IPS-NIHi7 (cell line): ENCODE measurements at regions not wholly inside any gene's neighbourhood (a gene's known extent, or its start where the extent isn't known, plus 50 kb on each side); places are given as distances from the start of the nearest gene placed in this dataset.

Experiments
- DNase-seq: peaks from one replicate; pipeline ENCODE4 v3.0.0; 2012; ENCODE audit warnings: mixed read lengths; ENCODE audit errors: extremely low spot score

GRCh38 chr9:124179196-124180071 is 78.3 kb upstream of the NEK6 start:
- no peak for DNase-seq

GRCh38 chr9:124180557-124180956 is 77.2 kb upstream of the NEK6 start:
- DNase-seq: no peak

GRCh38 chr9:124182741-124183140 is 75.0 kb upstream of the NEK6 start:
- no peak for DNase-seq

GRCh38 chr9:124183772-124184171 is 74.0 kb upstream of the NEK6 start:
- DNase-seq: no peak

GRCh38 chr9:124185413-124185812 is 72.3 kb upstream of the NEK6 start:
- DNase-seq: no peak

- no peak for DNase-seq
These were observed 70.4 kb upstream of the NEK6 start for GRCh38 chr9:124187311-124187710.

GRCh38 chr9:124188331-124189110 is 69.2 kb upstream of the NEK6 start:
- no peak for DNase-seq

GRCh38 chr9:124190761-124191160 is 67.0 kb upstream of the NEK6 start:
- no peak for DNase-seq

- no peak for DNase-seq
These were observed 65.9 kb upstream of the NEK6 start for GRCh38 chr9:124191691-124192395.

- DNase-seq: no peak
These were observed 61.0 kb upstream of the NEK6 start for GRCh38 chr9:124196814-124197176.

GRCh38 chr9:124197177-124198095 is 60.3 kb upstream of the NEK6 start:
- no peak for DNase-seq

- no peak for DNase-seq
These were observed 59.4 kb upstream of the NEK6 start for GRCh38 chr9:124198331-124198730.

- no peak for DNase-seq
These were observed 58.8 kb upstream of the NEK6 start for GRCh38 chr9:124198948-124199347.

- no peak for DNase-seq
These were observed 58.3 kb upstream of the NEK6 start for GRCh38 chr9:124199474-124199873.

- DNase-seq: peak; percentile 35
These were observed 55.2 kb upstream of the NEK6 start for GRCh38 chr9:124202447-124202971.

GRCh38 chr9:124205686-124206352 is 51.9 kb upstream of the NEK6 start:
- no peak for DNase-seq

GRCh38 chr9:124206391-124206790 is 51.4 kb upstream of the NEK6 start:
- peak; percentile 1 for DNase-seq
